Brain microvascular endothelial cell (primary cell): ENCODE measurements at regions not wholly inside any gene's neighbourhood (a gene's known extent, or its start where the extent isn't known, plus 50 kb on each side); places are given as distances from the start of the nearest gene placed in this dataset.

Experiments used
- DNase-seq: peaks from one replicate; pipeline ENCODE4 v3.0.0-alpha.2; 2020
- H3K27ac ChIP-seq: fragments of 250-450 bp; sonication (Bioruptor Pico); 2 replicates; pipeline ENCODE4 v1.5.1; 2020; ENCODE audit warnings: mild to moderate bottlenecking, moderate library complexity
- H3K27me3 ChIP-seq: fragments of 250-450 bp; sonication (Bioruptor Pico); replicated peaks from 2 replicates; pipeline ENCODE4 v1.5.1; 2020; ENCODE audit warnings: mild to moderate bottlenecking
- H3K36me3 ChIP-seq: fragments of 250-450 bp; sonication (Bioruptor Pico); replicated peaks from 2 replicates; pipeline ENCODE4 v1.5.1; 2020; ENCODE audit warnings: mild to moderate bottlenecking
- H3K4me3 ChIP-seq: 2 replicates; pipeline ENCODE4 v1.5.1; 2011; ENCODE audit warnings: low read depth, mild to moderate bottlenecking, control low read depth, low read length, moderate library complexity
- CTCF ChIP-seq: IDR thresholded peaks from 2 replicates; pipeline ENCODE4 v1.5.1; 2011; ENCODE audit warnings: low read depth, mild to moderate bottlenecking, moderate library complexity, low read length, control low read depth, inconsistent platforms; ENCODE audit errors: missing control alignments
- in situ Hi-C: cut with HindIII; loops from 2 replicates; pipeline ENCODE4 v1.10.0; 2017; ENCODE audit warnings: low sequenced_read_pairs, low pct_ligation_motif_present

- no peaks in the 10 kb centered on the region for H3K36me3 ChIP-seq
- in situ Hi-C loops: no loop called here
- TF ChIP-seq CTCF: no peak
Measured at GRCh38 chr13:27869436-27870095, 50.2 kb upstream of the PDX1 start.

More at GRCh38 chr13:27869436-27870095, 50.2 kb upstream of the PDX1 start:
- no peaks in the 10 kb centered on the region for H3K27me3 ChIP-seq
- no peak overlapping the region for H3K27ac ChIP-seq
- no peak overlapping the region for H3K4me3 ChIP-seq
- no peak for DNase-seq
